Lower leg skin (tissue), 3 donors: ENCODE measurements at regions not wholly inside any gene's neighbourhood (a gene's known extent, or its start where the extent isn't known, plus 50 kb on each side); places are given as distances from the start of the nearest gene placed in this dataset.

ENCODE experiments used
- POLR2A ChIP-seq, 2 donors: fragments of 450-650 bp; IDR thresholded peaks; one replicate each; pipeline ENCODE4 v1.6.1; 2016 to 2017; ENCODE audit warnings: antibody characterized with exemption in 2 of 2, mild to moderate bottlenecking in 1 of 2, moderate library complexity in 1 of 2
- TF ChIP-seq, protein P1 (sequence below), 3 donors: fragments of 450-650 bp; IDR thresholded peaks; one replicate each; pipeline ENCODE4 v1.5.1; 2016; ENCODE audit warnings: antibody characterized with exemption in 3 of 3, mild to moderate bottlenecking in 3 of 3, moderate library complexity in 2 of 3

DNA sequence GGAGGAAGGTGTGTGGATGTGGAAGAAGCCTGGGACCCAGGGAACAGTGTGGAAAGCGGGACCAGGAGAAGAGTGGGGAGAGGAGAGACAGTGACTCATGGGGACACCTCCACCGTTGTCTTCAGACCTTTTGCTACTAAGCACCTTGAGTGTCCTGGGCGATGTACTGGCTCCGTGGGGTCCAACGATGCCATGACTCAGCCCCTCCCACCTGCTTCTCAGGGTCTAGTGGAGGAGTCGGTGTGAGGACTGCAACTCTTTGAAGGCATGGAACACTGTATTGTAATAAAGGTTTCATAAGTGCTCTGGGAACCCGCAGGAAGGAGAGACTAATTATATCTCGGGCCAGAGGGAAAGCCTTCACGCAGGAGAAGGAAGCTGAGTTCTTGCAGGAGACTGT, 166.9 kb upstream of the KL start:
- TF ChIP-seq, protein P1, sequence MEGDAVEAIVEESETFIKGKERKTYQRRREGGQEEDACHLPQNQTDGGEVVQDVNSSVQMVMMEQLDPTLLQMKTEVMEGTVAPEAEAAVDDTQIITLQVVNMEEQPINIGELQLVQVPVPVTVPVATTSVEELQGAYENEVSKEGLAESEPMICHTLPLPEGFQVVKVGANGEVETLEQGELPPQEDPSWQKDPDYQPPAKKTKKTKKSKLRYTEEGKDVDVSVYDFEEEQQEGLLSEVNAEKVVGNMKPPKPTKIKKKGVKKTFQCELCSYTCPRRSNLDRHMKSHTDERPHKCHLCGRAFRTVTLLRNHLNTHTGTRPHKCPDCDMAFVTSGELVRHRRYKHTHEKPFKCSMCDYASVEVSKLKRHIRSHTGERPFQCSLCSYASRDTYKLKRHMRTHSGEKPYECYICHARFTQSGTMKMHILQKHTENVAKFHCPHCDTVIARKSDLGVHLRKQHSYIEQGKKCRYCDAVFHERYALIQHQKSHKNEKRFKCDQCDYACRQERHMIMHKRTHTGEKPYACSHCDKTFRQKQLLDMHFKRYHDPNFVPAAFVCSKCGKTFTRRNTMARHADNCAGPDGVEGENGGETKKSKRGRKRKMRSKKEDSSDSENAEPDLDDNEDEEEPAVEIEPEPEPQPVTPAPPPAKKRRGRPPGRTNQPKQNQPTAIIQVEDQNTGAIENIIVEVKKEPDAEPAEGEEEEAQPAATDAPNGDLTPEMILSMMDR (IDR thresholded peaks at IDR 0.05): no peak
- no peak for TF ChIP-seq POLR2A (IDR thresholded peaks at IDR 0.05)
